GM23338 (cell line): ENCODE measurements at regions not wholly inside any gene's neighbourhood (a gene's known extent, or its start where the extent isn't known, plus 50 kb on each side); places are given as distances from the start of the nearest gene placed in this dataset.

Experiments used
- ATAC-seq: fragments of 200-7000 bp; cut with Tn5 transposase; 3 replicates; pipeline ENCODE4 v1.9.1; 2020
- DNase-seq: peaks from one replicate; pipeline ENCODE4 v3.0.0-alpha.2; 2015; ENCODE audit warnings: low spot score
- H2AFZ ChIP-seq: fragments of 200-600 bp; sonication (generic); 2 replicates; pipeline ENCODE4 v1.8.0; 2016; ENCODE audit warnings: antibody characterized with exemption, mild to moderate bottlenecking, moderate library complexity
- H3F3A ChIP-seq: fragments of 200-600 bp; sonication (generic); replicated peaks from 2 replicates; pipeline ENCODE4 v1.8.0; 2017; ENCODE audit warnings: antibody characterized with exemption, mixed run types, low read depth
- H3K27ac ChIP-seq: fragments of 200-600 bp; sonication (generic); 2 replicates; pipeline ENCODE4 v1.6.1; 2016; ENCODE audit warnings: low read depth
- H3K27me3 ChIP-seq: fragments of 200-600 bp; sonication (generic); 2 replicates; pipeline ENCODE4 v1.8.0; 2016; ENCODE audit warnings: mild to moderate bottlenecking, mixed run types, moderate library complexity; ENCODE audit not compliant: insufficient read depth
- H3K36me3 ChIP-seq: fragments of 200-600 bp; sonication (generic); 2 replicates; pipeline ENCODE4 v1.8.0; 2016; ENCODE audit warnings: mild to moderate bottlenecking; ENCODE audit not compliant: insufficient read depth
- H3K4me1 ChIP-seq: fragments of 200-600 bp; sonication (generic); 2 replicates; pipeline ENCODE4 v1.8.0; 2016; ENCODE audit warnings: mild to moderate bottlenecking, moderate library complexity; ENCODE audit not compliant: insufficient read depth
- H3K4me2 ChIP-seq: fragments of 200-600 bp; sonication (generic); 2 replicates; pipeline ENCODE4 v1.7.1; 2017; ENCODE audit warnings: mixed run types
- H3K4me3 ChIP-seq: fragments of 200-600 bp; sonication (generic); 2 replicates; pipeline ENCODE4 v1.6.1; 2016; ENCODE audit warnings: mixed run types
- H3K79me2 ChIP-seq: fragments of 200-600 bp; sonication (generic); replicated peaks from 2 replicates; pipeline ENCODE4 v1.8.0; 2017; ENCODE audit warnings: mild to moderate bottlenecking; ENCODE audit not compliant: insufficient read depth
- H3K9me2 ChIP-seq: fragments of 200-600 bp; sonication (generic); 2 replicates; pipeline ENCODE4 v1.8.0; 2017; ENCODE audit not compliant: insufficient read depth
- H4K20me1 ChIP-seq: fragments of 200-600 bp; sonication (generic); replicated peaks from 2 replicates; pipeline ENCODE4 v1.8.0; 2017; ENCODE audit warnings: mild to moderate bottlenecking; ENCODE audit not compliant: insufficient read depth
- H3K27ac Mint-ChIP-seq: 2 replicates; pipeline ENCODE4 v1.8.0; 2020; ENCODE audit warnings: inconsistent platforms, mild to moderate bottlenecking, moderate library complexity, mixed read lengths
- H3K27me3 Mint-ChIP-seq: 3 replicates; pipeline ENCODE4 v1.8.0; 2022; ENCODE audit warnings: low read depth, mild to moderate bottlenecking, moderate library complexity, mixed read lengths, inconsistent platforms; ENCODE audit not compliant: insufficient read depth, poor library complexity
- H3K36me3 Mint-ChIP-seq: 3 replicates; pipeline ENCODE4 v1.8.0; 2021; ENCODE audit warnings: low read depth, mild to moderate bottlenecking, inconsistent platforms, moderate library complexity, mixed read lengths
- H3K4me1 Mint-ChIP-seq: 3 replicates; pipeline ENCODE4 v1.8.0; 2020; ENCODE audit warnings: mild to moderate bottlenecking, inconsistent platforms, mixed read lengths
- H3K4me3 Mint-ChIP-seq: 3 replicates; pipeline ENCODE4 v1.8.0; 2021; ENCODE audit warnings: moderate library complexity, mild to moderate bottlenecking, inconsistent platforms, mixed read lengths
- H3K9me3 Mint-ChIP-seq: 3 replicates; pipeline ENCODE4 v1.8.0; 2020; ENCODE audit warnings: moderate library complexity, mild to moderate bottlenecking, inconsistent platforms, mixed read lengths
- CREB1 ChIP-seq: fragments of 250-450 bp; sonication (Bioruptor Pico); IDR thresholded peaks from 2 replicates; pipeline ENCODE4 v1.5.0; 2020; ENCODE audit warnings: low read depth, mild to moderate bottlenecking, moderate library complexity
- CTCF ChIP-seq, 2 experiments: fragments of 200-600 bp in 1 of 2; sonication (generic) in 1 of 2; conservative IDR thresholded peaks; 2 replicates each; pipeline versions ENCODE4 v1.5.1 to v1.6.1; 2016 to 2017; ENCODE audit warnings: antibody characterized with exemption in 2 of 2, low read depth in 2 of 2, mild to moderate bottlenecking in 2 of 2, moderate library complexity in 1 of 2
- EZH2 ChIP-seq: fragments of 200-600 bp; sonication (generic); IDR thresholded peaks from one replicate; pipeline ENCODE4 v1.8.0; 2017; ENCODE audit warnings: antibody characterized with exemption, mild to moderate bottlenecking, low read depth; ENCODE audit not compliant: unreplicated experiment
- EZH2phosphoT487 ChIP-seq: fragments of 200-600 bp; sonication (generic); IDR thresholded peaks from one replicate; pipeline ENCODE4 v1.8.1; 2018; ENCODE audit warnings: antibody characterized with exemption; ENCODE audit not compliant: unreplicated experiment
- NANOG ChIP-seq: IDR thresholded peaks from 2 replicates; pipeline ENCODE4 v1.6.1; 2016; ENCODE audit warnings: antibody characterized with exemption, borderline replicate concordance
- POLR2AphosphoS5 ChIP-seq: IDR thresholded peaks from 2 replicates; pipeline ENCODE4 v1.6.1; 2016; ENCODE audit warnings: antibody characterized with exemption, low read depth
- STAT1 ChIP-seq: IDR thresholded peaks from one replicate; pipeline ENCODE4 v1.6.1; 2016; ENCODE audit warnings: antibody characterized with exemption; ENCODE audit not compliant: unreplicated experiment
- ZNF114 ChIP-seq: fragments of 250-450 bp; sonication (Bioruptor Pico); IDR thresholded peaks from 2 replicates; pipeline ENCODE4 v1.5.0; 2020; ENCODE audit warnings: mild to moderate bottlenecking, moderate library complexity
- TF ChIP-seq, protein P1 (sequence below): IDR thresholded peaks from one replicate; pipeline ENCODE4 v1.6.1; 2018; ENCODE audit warnings: antibody characterized with exemption; ENCODE audit not compliant: unreplicated experiment

- H3K4me3 ChIP-seq, result peak overlapping the region; percentile 45
- H3K4me1 Mint-ChIP-seq, result peaks cover 20% of the 10 kb centered on the region
- peak overlapping the region; percentile 96 for H3K27ac ChIP-seq
- DNase-seq, result peak; percentile 32
- no peaks in the 10 kb centered on the region for H3K27me3 ChIP-seq
- 0 out of 2 replicates have a peak, but pooled peaks cover 3% of the 10 kb centered on the region for H4K20me1 ChIP-seq
- H3K9me2 ChIP-seq, result no peaks in the 10 kb centered on the region
- H3F3A ChIP-seq, result no peaks in the 10 kb centered on the region
- no peak for TF ChIP-seq EZH2phosphoT487
- 0 out of 2 replicates have a peak, but pooled peaks have one; percentile 9 for TF ChIP-seq NANOG
- H3K4me1 ChIP-seq, result peaks cover 15% of the 10 kb centered on the region
- peaks cover 39% of the 10 kb centered on the region for H3K79me2 ChIP-seq
- 0 out of 2 replicates have a peak, but pooled peaks cover 3% of the 10 kb centered on the region for H3K36me3 ChIP-seq
- peak; percentile 84 for ATAC-seq
- no peak overlapping the region for H2AFZ ChIP-seq
- H3K27me3 Mint-ChIP-seq, result peaks cover 11% of the 10 kb centered on the region
- H3K9me3 Mint-ChIP-seq, result peaks cover 8% of the 10 kb centered on the region
- peak overlapping the region; percentile 68 for H3K4me2 ChIP-seq
- peak overlapping the region; percentile 94 for H3K27ac Mint-ChIP-seq
- peak overlapping the region; percentile 97 for H3K4me3 Mint-ChIP-seq
- H3K36me3 Mint-ChIP-seq, result peaks cover 46% of the 10 kb centered on the region
These were observed 74.8 kb downstream of the TEX13C start for GRCh38 chrX:125394449-125394848.

- DNase-seq, result peak; percentile 23
- Histone ChIP-seq H3F3A (no peaks in the 10 kb centered on the region), H3K4me2 (peak overlapping the region; percentile 68), H3K27me3 (no peaks in the 10 kb centered on the region), H3K9me2 (no peaks in the 10 kb centered on the region), H3K4me1 (peaks cover 15% of the 10 kb centered on the region), H3K36me3 (0 out of 2 replicates have a peak, but pooled peaks cover 3% of the 10 kb centered on the region), H3K79me2 (peaks cover 31% of the 10 kb centered on the region), H3K4me3 (peak overlapping the region; percentile 45), H3K27ac (peak overlapping the region; percentile 96), H4K20me1 (0 out of 2 replicates have a peak, but pooled peaks cover 2% of the 10 kb centered on the region), H2AFZ (no peak overlapping the region)
- Mint-ChIP-seq H3K36me3 (peaks cover 34% of the 10 kb centered on the region), H3K27me3 (peaks cover 9% of the 10 kb centered on the region), H3K4me3 (peak overlapping the region; percentile 97), H3K4me1 (peaks cover 20% of the 10 kb centered on the region), H3K27ac (peak overlapping the region; percentile 94), H3K9me3 (peaks cover 7% of the 10 kb centered on the region)
- ATAC-seq, result peak; percentile 45; the same call in 2 of the 3 replicates
- no peak for TF ChIP-seq CTCF (conservative IDR thresholded peaks at IDR 0.05; ENCODE audit: low read depth in 2 of 2)
- TF ChIP-seq STAT1, result no peak
- TF ChIP-seq ZNF114, result no peak
- no peak for TF ChIP-seq EZH2
- no peak for TF ChIP-seq POLR2AphosphoS5
- TF ChIP-seq CREB1 (CRISPR knock-in tag), result no peak
- TF ChIP-seq EZH2phosphoT487, result no peak
These were observed 76.0 kb downstream of the TEX13C start for GRCh38 chrX:125395626-125396025.

GRCh38 chrX:125398959-125399440 lies 79.3 kb downstream of the TEX13C start:
- Histone ChIP-seq H3K9me2 (no peaks in the 10 kb centered on the region; the same call in 1 of the 2 replicates), H3K27ac (no peak overlapping the region), H3K4me3 (no peak overlapping the region), H4K20me1 (no peaks in the 10 kb centered on the region), H3K27me3 (no peaks in the 10 kb centered on the region), H3F3A (no peaks in the 10 kb centered on the region), H3K4me2 (no peak overlapping the region), H3K79me2 (peaks cover 3% of the 10 kb centered on the region; the same call in 1 of the 2 replicates), H3K4me1 (peaks cover 15% of the 10 kb centered on the region), H3K36me3 (no peaks in the 10 kb centered on the region), H2AFZ (no peak overlapping the region)
- Mint-ChIP-seq H3K27ac (no peak overlapping the region; the same call in 1 of the 2 replicates), H3K27me3 (no peaks in the 10 kb centered on the region), H3K9me3 (no peaks in the 10 kb centered on the region), H3K4me1 (peaks cover 23% of the 10 kb centered on the region), H3K36me3 (peaks cover 4% of the 10 kb centered on the region; the same call in 1 of the 3 replicates), H3K4me3 (no peak overlapping the region)
- ATAC-seq (no peak), DNase-seq (no peak)
- no peak for TF ChIP-seq CREB1 (CRISPR knock-in tag)
- TF ChIP-seq, protein P1, sequence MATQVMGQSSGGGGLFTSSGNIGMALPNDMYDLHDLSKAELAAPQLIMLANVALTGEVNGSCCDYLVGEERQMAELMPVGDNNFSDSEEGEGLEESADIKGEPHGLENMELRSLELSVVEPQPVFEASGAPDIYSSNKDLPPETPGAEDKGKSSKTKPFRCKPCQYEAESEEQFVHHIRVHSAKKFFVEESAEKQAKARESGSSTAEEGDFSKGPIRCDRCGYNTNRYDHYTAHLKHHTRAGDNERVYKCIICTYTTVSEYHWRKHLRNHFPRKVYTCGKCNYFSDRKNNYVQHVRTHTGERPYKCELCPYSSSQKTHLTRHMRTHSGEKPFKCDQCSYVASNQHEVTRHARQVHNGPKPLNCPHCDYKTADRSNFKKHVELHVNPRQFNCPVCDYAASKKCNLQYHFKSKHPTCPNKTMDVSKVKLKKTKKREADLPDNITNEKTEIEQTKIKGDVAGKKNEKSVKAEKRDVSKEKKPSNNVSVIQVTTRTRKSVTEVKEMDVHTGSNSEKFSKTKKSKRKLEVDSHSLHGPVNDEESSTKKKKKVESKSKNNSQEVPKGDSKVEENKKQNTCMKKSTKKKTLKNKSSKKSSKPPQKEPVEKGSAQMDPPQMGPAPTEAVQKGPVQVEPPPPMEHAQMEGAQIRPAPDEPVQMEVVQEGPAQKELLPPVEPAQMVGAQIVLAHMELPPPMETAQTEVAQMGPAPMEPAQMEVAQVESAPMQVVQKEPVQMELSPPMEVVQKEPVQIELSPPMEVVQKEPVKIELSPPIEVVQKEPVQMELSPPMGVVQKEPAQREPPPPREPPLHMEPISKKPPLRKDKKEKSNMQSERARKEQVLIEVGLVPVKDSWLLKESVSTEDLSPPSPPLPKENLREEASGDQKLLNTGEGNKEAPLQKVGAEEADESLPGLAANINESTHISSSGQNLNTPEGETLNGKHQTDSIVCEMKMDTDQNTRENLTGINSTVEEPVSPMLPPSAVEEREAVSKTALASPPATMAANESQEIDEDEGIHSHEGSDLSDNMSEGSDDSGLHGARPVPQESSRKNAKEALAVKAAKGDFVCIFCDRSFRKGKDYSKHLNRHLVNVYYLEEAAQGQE, result no peak
